Neuronal stem cell (in vitro differentiated cells): ENCODE measurements at regions not wholly inside any gene's neighbourhood (a gene's known extent, or its start where the extent isn't known, plus 50 kb on each side); places are given as distances from the start of the nearest gene placed in this dataset.

ENCODE experiments used
- DNase-seq: peaks from one replicate; pipeline ENCODE4 v3.0.0-alpha.2; 2013; ENCODE audit warnings: low spot score
- H2AFZ ChIP-seq: one replicate; pipeline ENCODE4 v1.6.1; 2013; ENCODE audit warnings: mild to moderate bottlenecking, low read length, inconsistent platforms
- H2AK5ac ChIP-seq: 2 replicates; pipeline ENCODE4 v1.6.1; 2013; ENCODE audit warnings: low read depth, mild to moderate bottlenecking, inconsistent platforms, low read length, moderate library complexity, mixed read lengths
- H2BK120ac ChIP-seq: 2 replicates; pipeline ENCODE4 v1.6.1; 2013; ENCODE audit warnings: low read depth, mild to moderate bottlenecking, inconsistent platforms, low read length, moderate library complexity, mixed read lengths
- H2BK12ac ChIP-seq: one replicate; pipeline ENCODE4 v1.6.1; 2013; ENCODE audit warnings: low read length, inconsistent platforms
- H2BK15ac ChIP-seq: 2 replicates; pipeline ENCODE4 v1.6.1; 2013; ENCODE audit warnings: mild to moderate bottlenecking, low read length, inconsistent platforms, mixed read lengths
- H2BK5ac ChIP-seq: one replicate; pipeline ENCODE4 v1.6.1; 2013; ENCODE audit warnings: inconsistent platforms, mild to moderate bottlenecking, low read length, moderate library complexity
- H3K14ac ChIP-seq: one replicate; pipeline ENCODE4 v1.6.1; 2013; ENCODE audit warnings: low read length, inconsistent platforms
- H3K18ac ChIP-seq: 2 replicates; pipeline ENCODE4 v1.6.1; 2013; ENCODE audit warnings: low read length, inconsistent platforms
- H3K23ac ChIP-seq: 2 replicates; pipeline ENCODE4 v1.6.1; 2013; ENCODE audit warnings: low read depth, mild to moderate bottlenecking, mixed read lengths, low read length, inconsistent platforms; ENCODE audit not compliant: poor library complexity
- H3K27ac ChIP-seq: replicated peaks from 3 replicates; pipeline ENCODE4 v1.5.1; 2013; ENCODE audit warnings: low read length, inconsistent platforms
- H3K27me3 ChIP-seq, 3 experiments: 2 replicates each; pipeline ENCODE4 v1.6.1; 2013; ENCODE audit warnings: low read length in 3 of 3, mild to moderate bottlenecking in 2 of 3, inconsistent platforms in 1 of 3, low read depth in 1 of 3, mixed read lengths in 1 of 3, moderate library complexity in 1 of 3; ENCODE audit not compliant: control insufficient read depth in 3 of 3, insufficient read depth in 3 of 3
- H3K36me3 ChIP-seq, 2 donors: replicated peaks in 1 of 2; 2 replicates each; pipeline ENCODE4 v1.6.1; 2013; ENCODE audit warnings: low read length in 2 of 2; ENCODE audit not compliant: control insufficient read depth in 2 of 2, insufficient read depth in 2 of 2
- H3K4ac ChIP-seq: 2 replicates; pipeline ENCODE4 v1.6.1; 2013; ENCODE audit warnings: inconsistent platforms, mild to moderate bottlenecking, low read length, moderate library complexity
- H3K4me1 ChIP-seq, 2 donors: 1 replicate in 1 of 2; 2 replicates in 1 of 2; pipeline ENCODE4 v1.6.1; 2013; ENCODE audit warnings: low read length in 2 of 2, low read depth in 1 of 2; ENCODE audit not compliant: control insufficient read depth in 2 of 2, insufficient read depth in 1 of 2
- H3K4me2 ChIP-seq: one replicate; pipeline ENCODE4 v1.6.1; 2013; ENCODE audit warnings: mild to moderate bottlenecking, low read length, inconsistent platforms; ENCODE audit not compliant: insufficient read depth, poor library complexity, severe bottlenecking
- H3K4me3 ChIP-seq, 2 donors: 2 replicates each; pipeline ENCODE4 v1.5.1; 2013; ENCODE audit warnings: low read length in 2 of 2, mild to moderate bottlenecking in 2 of 2, inconsistent platforms in 1 of 2, moderate library complexity in 1 of 2
- H3K79me1 ChIP-seq: one replicate; pipeline ENCODE4 v1.6.1; 2013; ENCODE audit warnings: low read depth, mild to moderate bottlenecking, inconsistent platforms, low read length, moderate library complexity
- H3K9ac ChIP-seq: one replicate; pipeline ENCODE4 v1.6.1; 2013; ENCODE audit warnings: mild to moderate bottlenecking, low read depth, low read length, inconsistent platforms; ENCODE audit not compliant: poor library complexity
- H3K9me3 ChIP-seq, 2 donors: replicated peaks in 1 of 2; 2 replicates each; pipeline versions ENCODE3 to v1.6.1; 2013; ENCODE audit warnings: low read length in 2 of 2, mild to moderate bottlenecking in 2 of 2, inconsistent platforms in 1 of 2, low read depth in 1 of 2, mixed read lengths in 1 of 2, moderate library complexity in 1 of 2; ENCODE audit not compliant: control insufficient read depth in 2 of 2, insufficient read depth in 1 of 2
- H4K8ac ChIP-seq: one replicate; pipeline ENCODE4 v1.6.1; 2013; ENCODE audit warnings: low read depth, mild to moderate bottlenecking, inconsistent platforms, low read length, moderate library complexity
- H4K91ac ChIP-seq: one replicate; pipeline ENCODE4 v1.6.1; 2013; ENCODE audit warnings: low read length, low read depth, mild to moderate bottlenecking, inconsistent platforms; ENCODE audit not compliant: poor library complexity
- WGBS, 2 donors: extraction: QIAGEN DNeasy Blood & Tissue Kit; methylation state at CpG; one replicate each; pipeline ENCODE4 v1.1.7; 2013; ENCODE audit warnings: missing lambda C conversion rate in 2 of 2, mixed read lengths in 1 of 2; ENCODE audit not compliant: insufficient read length in 2 of 2, insufficient replicate concordance in 1 of 2; ENCODE audit errors: extremely low coverage in 2 of 2; 5-methylcytosine and 5-hydroxymethylcytosine counted together

- H3K4ac ChIP-seq = no peak overlapping the region
- H3K36me3 ChIP-seq = no peaks in the 10 kb centered on the region
- no peaks in the 10 kb centered on the region for H3K27me3 ChIP-seq
- peaks cover 2% of the 10 kb centered on the region for H3K79me1 ChIP-seq
- DNase-seq = no peak
- no peak overlapping the region for H3K14ac ChIP-seq
- no peak overlapping the region for H2BK15ac ChIP-seq
- no peak overlapping the region for H3K27ac ChIP-seq
- no peak overlapping the region for H3K23ac ChIP-seq
- H3K4me2 ChIP-seq = no peak overlapping the region
- H3K4me1 ChIP-seq = peaks cover 0 to 3% of the 10 kb centered on the region in 2 donors
- H3K18ac ChIP-seq = no peak overlapping the region
- H4K8ac ChIP-seq = no peak overlapping the region
- no peak overlapping the region for H2BK12ac ChIP-seq
- H3K9ac ChIP-seq = no peak overlapping the region
- H2AK5ac ChIP-seq = no peak overlapping the region
- H4K91ac ChIP-seq = no peak overlapping the region
- WGBS, 2 donors = no CpG with 5 or more reads among the region's 4 CpGs
- peaks cover 0 to 3% of the 10 kb centered on the region in 2 donors for H3K9me3 ChIP-seq
- no peak overlapping the region for H2AFZ ChIP-seq
- no peak overlapping the region for H2BK5ac ChIP-seq
- no peak overlapping the region for H2BK120ac ChIP-seq
- H3K4me3 ChIP-seq = no peak overlapping the region
Observed at GRCh38 chr12:65739606-65740005, 84.7 kb upstream of the HMGA2 start.

- peak overlapping the region; percentile 53 for H3K18ac ChIP-seq
- peaks cover 2% of the 10 kb centered on the region for H3K79me1 ChIP-seq
- DNase-seq = no peak
- no peak overlapping the region for H2AK5ac ChIP-seq
- H3K4me3 ChIP-seq = peak overlapping the region in 1 of 2 donors; percentile 95
- H3K9ac ChIP-seq = no peak overlapping the region
- H3K27me3 ChIP-seq = no peaks in the 10 kb centered on the region
- H2BK12ac ChIP-seq = no peak overlapping the region
- peak overlapping the region; percentile 100 for H2AFZ ChIP-seq
- H2BK120ac ChIP-seq = no peak overlapping the region
- H2BK5ac ChIP-seq = no peak overlapping the region
- H3K27ac ChIP-seq = no peak overlapping the region
- H3K23ac ChIP-seq = no peak overlapping the region
- H3K4ac ChIP-seq = no peak overlapping the region
- no peaks in the 10 kb centered on the region for H3K36me3 ChIP-seq
- H4K8ac ChIP-seq = no peak overlapping the region
- H3K4me1 ChIP-seq = peaks cover 0 to 3% of the 10 kb centered on the region in 2 donors
- H3K4me2 ChIP-seq = peak overlapping the region; percentile 61
- WGBS, 2 donors = no CpG with 5 or more reads among the region's 1 CpG
- no peak overlapping the region for H4K91ac ChIP-seq
- no peak overlapping the region for H3K14ac ChIP-seq
- H2BK15ac ChIP-seq = no peak overlapping the region
- peaks cover 0 to 3% of the 10 kb centered on the region in 2 donors for H3K9me3 ChIP-seq
Observed at GRCh38 chr12:65740506-65740872, 83.8 kb upstream of the HMGA2 start.

- Histone ChIP-seq H3K27me3 (no peaks in the 10 kb centered on the region), H3K18ac (peak overlapping the region; percentile 94), H3K36me3 (no peaks in the 10 kb centered on the region), H2BK12ac (no peak overlapping the region), H3K4ac (no peak overlapping the region), H2BK15ac (no peak overlapping the region), H3K4me2 (peak overlapping the region; percentile 61), H3K14ac (no peak overlapping the region), H3K4me3 (peak overlapping the region; percentile 79 to 95), H4K91ac (no peak overlapping the region), H2BK5ac (no peak overlapping the region), H3K27ac (peak overlapping the region; percentile 42), H3K4me1 (peaks cover 0 to 3% of the 10 kb centered on the region in 2 donors), H2AK5ac (no peak overlapping the region), H3K23ac (no peak overlapping the region), H3K79me1 (peaks cover 2% of the 10 kb centered on the region), H2BK120ac (no peak overlapping the region), H3K9me3 (peaks cover 0 to 3% of the 10 kb centered on the region in 2 donors), H2AFZ (peak overlapping the region; percentile 100), H3K9ac (no peak overlapping the region), H4K8ac (no peak overlapping the region)
- WGBS, 2 donors = no CpG with 5 or more reads among the region's 42 CpGs
- peak; percentile 87 for DNase-seq
Observed at GRCh38 chr12:65740873-65741600, 83.2 kb upstream of the HMGA2 start.

- peak overlapping the region; percentile 93 for H2BK5ac ChIP-seq
- H2BK120ac ChIP-seq = peak overlapping the region; percentile 61
- H3K4ac ChIP-seq = peak overlapping the region; percentile 95
- H3K9me3 ChIP-seq = peaks cover 0 to 3% of the 10 kb centered on the region in 2 donors
- no peaks in the 10 kb centered on the region for H3K36me3 ChIP-seq
- peaks cover 0 to 5% of the 10 kb centered on the region in 2 donors for H3K4me1 ChIP-seq
- peak overlapping the region; percentile 98 for H3K18ac ChIP-seq
- peak overlapping the region; percentile 82 for H4K8ac ChIP-seq
- H3K27me3 ChIP-seq = no peaks in the 10 kb centered on the region
- H2AK5ac ChIP-seq = peak overlapping the region; percentile 75
- peak overlapping the region; percentile 97 for H3K14ac ChIP-seq
- peak overlapping the region; percentile 94 for H2BK15ac ChIP-seq
- peak overlapping the region; percentile 93 for H3K4me2 ChIP-seq
- peak overlapping the region; percentile 84 for H2BK12ac ChIP-seq
- H4K91ac ChIP-seq = peak overlapping the region; percentile 30
- H3K79me1 ChIP-seq = peaks cover 2% of the 10 kb centered on the region
- H2AFZ ChIP-seq = peak overlapping the region; percentile 100
- H3K9ac ChIP-seq = peak overlapping the region; percentile 98
- no CpG with 5 or more reads among the region's 35 CpGs for WGBS, 2 donors
- peak overlapping the region; percentile 94 to 95 for H3K4me3 ChIP-seq
- peak; percentile 47 for DNase-seq
- H3K27ac ChIP-seq = peak overlapping the region; percentile 77
- peak overlapping the region; percentile 95 for H3K23ac ChIP-seq
Observed at GRCh38 chr12:65741656-65742017, 82.6 kb upstream of the HMGA2 start.
